HG02970 (cell line): ENCODE measurements at regions not wholly inside any gene's neighbourhood (a gene's known extent, or its start where the extent isn't known, plus 50 kb on each side); places are given as distances from the start of the nearest gene placed in this dataset.
"Not testable (repeated sequence)": the region's sequence is repeated elsewhere in the genome, so short reads cannot be mapped to it uniquely, and the experiment has no call there.

Experiments used
- ATAC-seq: cut with Tn5 transposase; IDR thresholded peaks from one replicate; pipeline ENCODE4 v1.9.1; 2021; ENCODE audit warnings: mild to moderate bottlenecking, moderate library complexity, moderate number of reproducible peaks; ENCODE audit not compliant: unreplicated experiment, low FRiP score

- no peak for ATAC-seq
These were observed 284.9 kb downstream of the PAX3 start for GRCh38 chr2:222013889-222014288.

GRCh38 chr2:222000326-222000725 is 298.5 kb downstream of the PAX3 start:
- no peak for ATAC-seq

- ATAC-seq: no peak
These were observed 299.1 kb downstream of the PAX3 start for GRCh38 chr2:221999717-222000116.

- ATAC-seq: no peak
These were observed 299.6 kb downstream of the PAX3 start for GRCh38 chr2:221999166-221999565.

- no peak for ATAC-seq
These were observed 301.1 kb downstream of the PAX3 start for GRCh38 chr2:221997683-221998082.

GRCh38 chr2:221997100-221997499 is 301.7 kb downstream of the PAX3 start:
- no peak for ATAC-seq

- no peak for ATAC-seq
These were observed 303.9 kb downstream of the PAX3 start for GRCh38 chr2:221994926-221995325.

GRCh38 chr2:221984376-221984775 is 314.4 kb downstream of the PAX3 start:
- not testable (repeated sequence) for ATAC-seq

- ATAC-seq: no peak
These were observed 316.8 kb downstream of the PAX3 start for GRCh38 chr2:221981912-221982470.

- ATAC-seq: no peak
These were observed 323.6 kb downstream of the PAX3 start for GRCh38 chr2:221975151-221975550.

GRCh38 chr2:221973902-221974301 is 324.9 kb downstream of the PAX3 start:
- ATAC-seq: no peak

GRCh38 chr2:221973502-221973901 is 325.3 kb downstream of the PAX3 start:
- ATAC-seq: no peak

GRCh38 chr2:221972813-221973478 is 325.9 kb downstream of the PAX3 start:
- no peak for ATAC-seq

GRCh38 chr2:221970389-221970788 is 328.4 kb downstream of the PAX3 start:
- ATAC-seq: no peak

GRCh38 chr2:221969830-221970144 is 329.0 kb downstream of the PAX3 start:
- no peak for ATAC-seq

GRCh38 chr2:221969087-221969829 is 329.5 kb downstream of the PAX3 start:
- no peak for ATAC-seq

GRCh38 chr2:221962186-221962585 is 336.6 kb downstream of the PAX3 start:
- no peak for ATAC-seq

GRCh38 chr2:221961561-221961960 is 337.2 kb downstream of the PAX3 start:
- ATAC-seq: no peak

GRCh38 chr2:221958224-221958623 is 340.6 kb downstream of the PAX3 start:
- no peak for ATAC-seq

GRCh38 chr2:221948076-221948475 is 350.7 kb downstream of the PAX3 start:
- no peak for ATAC-seq

GRCh38 chr2:221944452-221944851 is 354.3 kb downstream of the PAX3 start:
- ATAC-seq: not testable (repeated sequence)
